ENCODE measurements at regions not wholly inside any gene's neighbourhood (a gene's known extent, or its start where the extent isn't known, plus 50 kb on each side); places are given as distances from the start of the nearest gene placed in this dataset.

DNA sequence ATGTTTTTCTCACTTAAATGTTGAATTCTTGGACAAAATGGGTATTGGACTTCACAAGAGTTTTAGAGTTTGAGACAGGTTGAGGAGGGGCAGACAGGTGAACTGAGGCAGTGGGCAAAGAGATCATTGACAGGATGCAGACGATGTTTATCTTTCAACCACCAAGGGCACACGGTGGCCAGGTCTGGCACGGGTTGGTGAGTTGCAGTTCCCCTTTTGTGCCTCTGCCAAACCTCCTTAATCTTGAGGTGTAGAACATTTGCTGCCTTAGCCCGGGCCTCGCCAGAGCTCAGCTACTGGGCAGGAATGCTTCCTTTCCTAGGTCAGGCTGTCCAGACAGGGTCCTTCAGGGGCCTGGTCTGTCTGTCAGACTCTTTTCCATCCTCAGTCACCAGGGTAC lies 567.4 kb upstream of the SOX9 start (continued):
- TF ChIP-seq, protein P1, sequence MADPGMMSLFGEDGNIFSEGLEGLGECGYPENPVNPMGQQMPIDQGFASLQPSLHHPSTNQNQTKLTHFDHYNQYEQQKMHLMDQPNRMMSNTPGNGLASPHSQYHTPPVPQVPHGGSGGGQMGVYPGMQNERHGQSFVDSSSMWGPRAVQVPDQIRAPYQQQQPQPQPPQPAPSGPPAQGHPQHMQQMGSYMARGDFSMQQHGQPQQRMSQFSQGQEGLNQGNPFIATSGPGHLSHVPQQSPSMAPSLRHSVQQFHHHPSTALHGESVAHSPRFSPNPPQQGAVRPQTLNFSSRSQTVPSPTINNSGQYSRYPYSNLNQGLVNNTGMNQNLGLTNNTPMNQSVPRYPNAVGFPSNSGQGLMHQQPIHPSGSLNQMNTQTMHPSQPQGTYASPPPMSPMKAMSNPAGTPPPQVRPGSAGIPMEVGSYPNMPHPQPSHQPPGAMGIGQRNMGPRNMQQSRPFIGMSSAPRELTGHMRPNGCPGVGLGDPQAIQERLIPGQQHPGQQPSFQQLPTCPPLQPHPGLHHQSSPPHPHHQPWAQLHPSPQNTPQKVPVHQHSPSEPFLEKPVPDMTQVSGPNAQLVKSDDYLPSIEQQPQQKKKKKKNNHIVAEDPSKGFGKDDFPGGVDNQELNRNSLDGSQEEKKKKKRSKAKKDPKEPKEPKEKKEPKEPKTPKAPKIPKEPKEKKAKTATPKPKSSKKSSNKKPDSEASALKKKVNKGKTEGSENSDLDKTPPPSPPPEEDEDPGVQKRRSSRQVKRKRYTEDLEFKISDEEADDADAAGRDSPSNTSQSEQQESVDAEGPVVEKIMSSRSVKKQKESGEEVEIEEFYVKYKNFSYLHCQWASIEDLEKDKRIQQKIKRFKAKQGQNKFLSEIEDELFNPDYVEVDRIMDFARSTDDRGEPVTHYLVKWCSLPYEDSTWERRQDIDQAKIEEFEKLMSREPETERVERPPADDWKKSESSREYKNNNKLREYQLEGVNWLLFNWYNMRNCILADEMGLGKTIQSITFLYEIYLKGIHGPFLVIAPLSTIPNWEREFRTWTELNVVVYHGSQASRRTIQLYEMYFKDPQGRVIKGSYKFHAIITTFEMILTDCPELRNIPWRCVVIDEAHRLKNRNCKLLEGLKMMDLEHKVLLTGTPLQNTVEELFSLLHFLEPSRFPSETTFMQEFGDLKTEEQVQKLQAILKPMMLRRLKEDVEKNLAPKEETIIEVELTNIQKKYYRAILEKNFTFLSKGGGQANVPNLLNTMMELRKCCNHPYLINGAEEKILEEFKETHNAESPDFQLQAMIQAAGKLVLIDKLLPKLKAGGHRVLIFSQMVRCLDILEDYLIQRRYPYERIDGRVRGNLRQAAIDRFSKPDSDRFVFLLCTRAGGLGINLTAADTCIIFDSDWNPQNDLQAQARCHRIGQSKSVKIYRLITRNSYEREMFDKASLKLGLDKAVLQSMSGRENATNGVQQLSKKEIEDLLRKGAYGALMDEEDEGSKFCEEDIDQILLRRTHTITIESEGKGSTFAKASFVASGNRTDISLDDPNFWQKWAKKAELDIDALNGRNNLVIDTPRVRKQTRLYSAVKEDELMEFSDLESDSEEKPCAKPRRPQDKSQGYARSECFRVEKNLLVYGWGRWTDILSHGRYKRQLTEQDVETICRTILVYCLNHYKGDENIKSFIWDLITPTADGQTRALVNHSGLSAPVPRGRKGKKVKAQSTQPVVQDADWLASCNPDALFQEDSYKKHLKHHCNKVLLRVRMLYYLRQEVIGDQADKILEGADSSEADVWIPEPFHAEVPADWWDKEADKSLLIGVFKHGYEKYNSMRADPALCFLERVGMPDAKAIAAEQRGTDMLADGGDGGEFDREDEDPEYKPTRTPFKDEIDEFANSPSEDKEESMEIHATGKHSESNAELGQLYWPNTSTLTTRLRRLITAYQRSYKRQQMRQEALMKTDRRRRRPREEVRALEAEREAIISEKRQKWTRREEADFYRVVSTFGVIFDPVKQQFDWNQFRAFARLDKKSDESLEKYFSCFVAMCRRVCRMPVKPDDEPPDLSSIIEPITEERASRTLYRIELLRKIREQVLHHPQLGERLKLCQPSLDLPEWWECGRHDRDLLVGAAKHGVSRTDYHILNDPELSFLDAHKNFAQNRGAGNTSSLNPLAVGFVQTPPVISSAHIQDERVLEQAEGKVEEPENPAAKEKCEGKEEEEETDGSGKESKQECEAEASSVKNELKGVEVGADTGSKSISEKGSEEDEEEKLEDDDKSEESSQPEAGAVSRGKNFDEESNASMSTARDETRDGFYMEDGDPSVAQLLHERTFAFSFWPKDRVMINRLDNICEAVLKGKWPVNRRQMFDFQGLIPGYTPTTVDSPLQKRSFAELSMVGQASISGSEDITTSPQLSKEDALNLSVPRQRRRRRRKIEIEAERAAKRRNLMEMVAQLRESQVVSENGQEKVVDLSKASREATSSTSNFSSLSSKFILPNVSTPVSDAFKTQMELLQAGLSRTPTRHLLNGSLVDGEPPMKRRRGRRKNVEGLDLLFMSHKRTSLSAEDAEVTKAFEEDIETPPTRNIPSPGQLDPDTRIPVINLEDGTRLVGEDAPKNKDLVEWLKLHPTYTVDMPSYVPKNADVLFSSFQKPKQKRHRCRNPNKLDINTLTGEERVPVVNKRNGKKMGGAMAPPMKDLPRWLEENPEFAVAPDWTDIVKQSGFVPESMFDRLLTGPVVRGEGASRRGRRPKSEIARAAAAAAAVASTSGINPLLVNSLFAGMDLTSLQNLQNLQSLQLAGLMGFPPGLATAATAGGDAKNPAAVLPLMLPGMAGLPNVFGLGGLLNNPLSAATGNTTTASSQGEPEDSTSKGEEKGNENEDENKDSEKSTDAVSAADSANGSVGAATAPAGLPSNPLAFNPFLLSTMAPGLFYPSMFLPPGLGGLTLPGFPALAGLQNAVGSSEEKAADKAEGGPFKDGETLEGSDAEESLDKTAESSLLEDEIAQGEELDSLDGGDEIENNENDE (IDR thresholded peaks at IDR 0.05; ENCODE audit: insufficient replicate concordance, low read length): no peak
- TF ChIP-seq, protein P2, sequence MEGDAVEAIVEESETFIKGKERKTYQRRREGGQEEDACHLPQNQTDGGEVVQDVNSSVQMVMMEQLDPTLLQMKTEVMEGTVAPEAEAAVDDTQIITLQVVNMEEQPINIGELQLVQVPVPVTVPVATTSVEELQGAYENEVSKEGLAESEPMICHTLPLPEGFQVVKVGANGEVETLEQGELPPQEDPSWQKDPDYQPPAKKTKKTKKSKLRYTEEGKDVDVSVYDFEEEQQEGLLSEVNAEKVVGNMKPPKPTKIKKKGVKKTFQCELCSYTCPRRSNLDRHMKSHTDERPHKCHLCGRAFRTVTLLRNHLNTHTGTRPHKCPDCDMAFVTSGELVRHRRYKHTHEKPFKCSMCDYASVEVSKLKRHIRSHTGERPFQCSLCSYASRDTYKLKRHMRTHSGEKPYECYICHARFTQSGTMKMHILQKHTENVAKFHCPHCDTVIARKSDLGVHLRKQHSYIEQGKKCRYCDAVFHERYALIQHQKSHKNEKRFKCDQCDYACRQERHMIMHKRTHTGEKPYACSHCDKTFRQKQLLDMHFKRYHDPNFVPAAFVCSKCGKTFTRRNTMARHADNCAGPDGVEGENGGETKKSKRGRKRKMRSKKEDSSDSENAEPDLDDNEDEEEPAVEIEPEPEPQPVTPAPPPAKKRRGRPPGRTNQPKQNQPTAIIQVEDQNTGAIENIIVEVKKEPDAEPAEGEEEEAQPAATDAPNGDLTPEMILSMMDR (IDR thresholded peaks at IDR 0.05; ENCODE audit: control extremely low read depth in 1 of 3, insufficient read depth in 1 of 3, low read depth in 1 of 3, low read length in 3 of 3): no peak; a peak in 1 of 4 replicates
- TF ChIP-seq KDM5A (IDR thresholded peaks at IDR 0.05; ENCODE audit: low read length): no peak
